IMR-90 (cell line): ENCODE measurements at regions not wholly inside any gene's neighbourhood (a gene's known extent, or its start where the extent isn't known, plus 50 kb on each side); places are given as distances from the start of the nearest gene placed in this dataset.

Experiments
- BHLHE40 ChIP-seq: fragments of 150-350 bp; IDR thresholded peaks from 2 replicates; pipeline ENCODE4 v1.6.1; 2016; ENCODE audit warnings: mild to moderate bottlenecking, low read depth, low read length
- CTCF ChIP-seq: conservative IDR thresholded peaks from 2 replicates; pipeline ENCODE4 v1.5.1; 2012; ENCODE audit warnings: mild to moderate bottlenecking, low read depth, low read length, improper control_type of control experiment
- POLR2A ChIP-seq: IDR thresholded peaks from 2 replicates; pipeline ENCODE4 v1.6.1; 2012; ENCODE audit warnings: mild to moderate bottlenecking, low read depth, low read length
- RFX5 ChIP-seq: IDR thresholded peaks from 2 replicates; pipeline ENCODE4 v1.8.0; 2012; ENCODE audit warnings: low read depth, mild to moderate bottlenecking, low read length, moderate library complexity
- SMC3 ChIP-seq: fragments of 150-350 bp; IDR thresholded peaks from 2 replicates; pipeline ENCODE4 v1.6.1; 2016; ENCODE audit warnings: low read depth, mild to moderate bottlenecking, antibody characterized with exemption, low read length, moderate library complexity

- TF ChIP-seq POLR2A, result no peak
- no peak for TF ChIP-seq CTCF
- TF ChIP-seq SMC3, result no peak
- no peak for TF ChIP-seq RFX5
- no peak for TF ChIP-seq BHLHE40
Measured at GRCh38 chr15:58252586-58253323, 114.6 kb downstream of the AQP9 start.
